HCT116 (cell line): ENCODE measurements at regions not wholly inside any gene's neighbourhood (a gene's known extent, or its start where the extent isn't known, plus 50 kb on each side); places are given as distances from the start of the nearest gene placed in this dataset.

ENCODE experiments used
- ATAC-seq: fragments of 200-7000 bp; cut with Tn5 transposase; 2 replicates; pipeline ENCODE4 v1.9.1; 2020; ENCODE audit warnings: mild to moderate bottlenecking, moderate library complexity
- BruUV-seq: library from RNA; stranded (reverse); fragments of 400-500 nt; replicated peaks from 2 replicates; lab custom pipeline; 2021; lab: Mats Ljungman, UMichigan
- CTCF ChIA-PET: fragments of 300-600 bp; sonication (Branson Sonifier 250); formaldehyde crosslinking; loops from one replicate; lab custom pipeline; 2021; ENCODE audit warnings: antibody characterized with exemption; lab: Charles Lee
- POLR2A ChIA-PET: fragments of 300-600, 350-600 bp; sonication (Branson Sonifier 250); formaldehyde crosslinking; loops from one replicate; lab custom pipeline; 2021; ENCODE audit warnings: antibody characterized with exemption; lab: Charles Lee
- RAD21 ChIA-PET, 2 experiments: fragments of 300-600 bp; sonication (Branson Sonifier 250); formaldehyde crosslinking; loops; one replicate each; lab custom pipeline; 2023; ENCODE audit warnings: low total read pairs in 2 of 2; ENCODE audit not compliant: uncharacterized antibody in 2 of 2, unreplicated experiment in 2 of 2, low non-redundant PET in 1 of 2; lab: Charles Lee
- DNase-seq: peaks from one replicate; pipeline ENCODE4 v3.0.0-alpha.2; 2010; ENCODE audit warnings: low read depth, low spot score
- H2AFZ ChIP-seq: fragments of 200-600 bp; shearing (Covaris generic), sonication (generic); 2 replicates; pipeline ENCODE4 v1.6.1; 2017; ENCODE audit warnings: low read depth, mixed run types, mixed read lengths, antibody characterized with exemption, low read length; ENCODE audit not compliant: poor library complexity, severe bottlenecking
- H3K27ac ChIP-seq: 2 replicates; pipeline ENCODE4 v1.5.1; 2012; ENCODE audit warnings: low read depth, low read length
- H3K27me3 ChIP-seq: fragments of 200-600 bp; sonication (generic); 2 replicates; pipeline ENCODE4 v1.6.1; 2016; ENCODE audit warnings: mixed run types, low read length, mixed read lengths; ENCODE audit not compliant: insufficient read depth
- H3K36me3 ChIP-seq, 2 experiments: fragments of 200-500 bp in 1 of 2; fragments of 200-600 bp in 1 of 2; sonication (Bioruptor generic) in 1 of 2; sonication (generic) in 1 of 2; 2 replicates each; pipeline versions ENCODE4 v1.5.1 to v1.6.1; 2014 to 2016; ENCODE audit warnings: low read length in 2 of 2, inconsistent platforms in 1 of 2, mixed read lengths in 1 of 2, mixed run types in 1 of 2; ENCODE audit not compliant: insufficient read depth in 2 of 2, control insufficient read depth in 1 of 2
- H3K4me1 ChIP-seq, 2 experiments: fragments of 200-600 bp in 1 of 2; sonication (generic) in 1 of 2; 2 replicates each; pipeline versions ENCODE4 v1.5.1 to v1.6.1; 2012 to 2017; ENCODE audit warnings: low read length in 2 of 2, inconsistent platforms in 1 of 2, mild to moderate bottlenecking in 1 of 2, mixed read lengths in 1 of 2, mixed run types in 1 of 2, moderate library complexity in 1 of 2; ENCODE audit not compliant: insufficient read depth in 2 of 2, control insufficient read depth in 1 of 2
- H3K4me2 ChIP-seq: fragments of 200-600 bp; sonication (generic); 2 replicates; pipeline ENCODE4 v1.6.1; 2017; ENCODE audit warnings: mixed run types, low read length, mixed read lengths
- H3K4me3 ChIP-seq, 2 experiments: fragments of 200-600 bp in 1 of 2; sonication (generic) in 1 of 2; replicated peaks in 1 of 2; 2 replicates each; pipeline ENCODE4 v1.5.1; 2011 to 2016; ENCODE audit warnings: low read length in 2 of 2, control low read depth in 1 of 2, low read depth in 1 of 2, mild to moderate bottlenecking in 1 of 2, mixed read lengths in 1 of 2, mixed run types in 1 of 2
- H3K79me2 ChIP-seq: fragments of 200-600 bp; sonication (generic); 2 replicates; pipeline ENCODE4 v1.6.1; 2017; ENCODE audit warnings: mild to moderate bottlenecking, mixed run types, low read length, moderate library complexity, mixed read lengths; ENCODE audit not compliant: insufficient read depth
- H3K9ac ChIP-seq: fragments of 200-600 bp; sonication (generic); 2 replicates; pipeline ENCODE4 v1.6.1; 2016; ENCODE audit warnings: low read length, mixed read lengths
- H3K9me2 ChIP-seq: fragments of 200-600 bp; sonication (generic), shearing (Covaris generic); 2 replicates; pipeline ENCODE4 v1.6.1; 2017; ENCODE audit warnings: mixed run types, mild to moderate bottlenecking, moderate library complexity; ENCODE audit not compliant: insufficient read depth
- H3K9me3 ChIP-seq, 2 experiments: fragments of 200-500 bp in 1 of 2; fragments of 200-600 bp in 1 of 2; sonication (Bioruptor generic) in 1 of 2; sonication (generic) in 1 of 2; 2 replicates each; pipeline ENCODE4 v1.6.1; 2014 to 2017; ENCODE audit warnings: low read length in 2 of 2, mixed read lengths in 2 of 2, inconsistent platforms in 1 of 2, low read depth in 1 of 2, mild to moderate bottlenecking in 1 of 2, mixed run types in 1 of 2, moderate library complexity in 1 of 2; ENCODE audit not compliant: control insufficient read depth in 1 of 2, insufficient read depth in 1 of 2
- H4K20me1 ChIP-seq: fragments of 200-600 bp; sonication (generic), shearing (Covaris generic); 2 replicates; pipeline ENCODE4 v1.6.1; 2017; ENCODE audit warnings: mixed run types, mild to moderate bottlenecking, moderate library complexity; ENCODE audit not compliant: insufficient read depth
- ATF3 ChIP-seq: IDR thresholded peaks from 2 replicates; pipeline ENCODE4 v1.6.1; 2012
- CTCF ChIP-seq, 3 experiments: fragments of 200-600 bp in 1 of 3; sonication (generic) in 1 of 3; IDR thresholded peaks in 2 of 3; conservative IDR thresholded peaks in 1 of 3; 2 replicates each; pipeline ENCODE4 v1.5.1; 2012 to 2017; ENCODE audit warnings: low read depth in 2 of 3, low read length in 2 of 3, antibody characterized with exemption in 1 of 3, borderline replicate concordance in 1 of 3, control low read depth in 1 of 3, mild to moderate bottlenecking in 1 of 3, mixed read lengths in 1 of 3, mixed run types in 1 of 3, moderate library complexity in 1 of 3; ENCODE audit not compliant: insufficient read depth in 1 of 3
- ELF1 ChIP-seq: IDR thresholded peaks from 2 replicates; pipeline ENCODE4 v1.6.1; 2012; ENCODE audit warnings: low read depth, borderline replicate concordance
- EZH2 ChIP-seq: fragments of 200-600 bp; sonication (generic); IDR thresholded peaks from 2 replicates; pipeline ENCODE4 v1.6.1; 2017; ENCODE audit warnings: antibody characterized with exemption, mixed run types
- EZH2phosphoT487 ChIP-seq: fragments of 200-600 bp; IDR thresholded peaks from 2 replicates; pipeline ENCODE4 v1.6.1; 2018; ENCODE audit warnings: antibody characterized with exemption, borderline replicate concordance
- FOSL1 ChIP-seq: IDR thresholded peaks from 2 replicates; pipeline ENCODE4 v1.6.1; 2012; ENCODE audit warnings: low read depth
- MAX ChIP-seq: IDR thresholded peaks from 2 replicates; pipeline ENCODE4 v1.6.1; 2012
- POLR2A ChIP-seq: IDR thresholded peaks from 2 replicates; pipeline ENCODE4 v1.7.0; 2011; ENCODE audit warnings: borderline replicate concordance; ENCODE audit not compliant: insufficient read depth, insufficient read length; ENCODE audit errors: extremely low read depth
- RAD21 ChIP-seq: IDR thresholded peaks from 2 replicates; pipeline ENCODE4 v1.6.1; 2012; ENCODE audit warnings: low read depth, mild to moderate bottlenecking
- SIN3A ChIP-seq: IDR thresholded peaks from 2 replicates; pipeline ENCODE4 v1.6.1; 2012; ENCODE audit warnings: low read depth
- TCF7L2 ChIP-seq: IDR thresholded peaks from 2 replicates; pipeline ENCODE4 v1.7.0; 2011; ENCODE audit warnings: borderline replicate concordance, inconsistent platforms; ENCODE audit not compliant: insufficient read depth, insufficient read length; ENCODE audit errors: extremely low read depth
- YY1 ChIP-seq: IDR thresholded peaks from 2 replicates; pipeline ENCODE4 v1.6.1; 2011; ENCODE audit warnings: low read length, low read depth, moderate library complexity, mild to moderate bottlenecking; ENCODE audit not compliant: insufficient replicate concordance; ENCODE audit errors: extremely low read depth
- ZBTB33 ChIP-seq: IDR thresholded peaks from 2 replicates; pipeline ENCODE4 v1.6.1; 2011; ENCODE audit warnings: mild to moderate bottlenecking, low read length, moderate library complexity; ENCODE audit not compliant: insufficient replicate concordance; ENCODE audit errors: extremely low read depth
- ZNF274 ChIP-seq: fragments of 200-500 bp; sonication (Bioruptor generic); IDR thresholded peaks from 2 replicates; pipeline ENCODE4 v1.6.1; 2014; ENCODE audit warnings: mild to moderate bottlenecking, low read depth, low read length, inconsistent platforms
- intact Hi-C: fragments of 100-400 bp; cut with micrococcal nuclease; formaldehyde crosslinking; loops from 2 replicates; pipeline ENCODE4 v1.10.0; 2022

GRCh38 chr4:61036071-61036684, 163.9 kb upstream of the ADGRL3 start:
- H3K9ac ChIP-seq: no peak overlapping the region
- H3K9me3 ChIP-seq: peaks cover 2 to 19% of the 10 kb centered on the region in 2 experiments; a peak in 2 of 4 replicates
- H4K20me1 ChIP-seq: no peaks in the 10 kb centered on the region
- H3K36me3 ChIP-seq: no peaks in the 10 kb centered on the region
- BruUV-seq: no TSS peak
- TF ChIP-seq YY1 (no peak), POLR2A (no peak), ELF1 (no peak)
- TF ChIP-seq, all 23 proteins: peak for 0
- Histone ChIP-seq H3K9me2 (no peaks in the 10 kb centered on the region), H3K4me2 (no peak overlapping the region), H3K4me3 (no peak overlapping the region), H3K79me2 (no peaks in the 10 kb centered on the region), H3K27ac (no peak overlapping the region), H2AFZ (no peak overlapping the region), H3K4me1 (no peaks in the 10 kb centered on the region), H3K27me3 (no peaks in the 10 kb centered on the region)
- ChIA-PET CTCF (no interaction called here), RAD21 (no interaction called here), POLR2A (no interaction called here)
- DNase-seq (no peak), ATAC-seq (no peak)
- intact Hi-C loops: no loop called here

GRCh38 chr4:61041527-61041926, 158.6 kb upstream of the ADGRL3 start:
- Histone ChIP-seq H3K9ac (no peak overlapping the region), H3K9me2 (no peaks in the 10 kb centered on the region), H3K27ac (no peak overlapping the region), H3K9me3 (peaks cover 5 to 13% of the 10 kb centered on the region in 2 experiments; a peak in 2 of 4 replicates), H3K4me2 (no peak overlapping the region), H3K4me3 (no peak overlapping the region), H4K20me1 (no peaks in the 10 kb centered on the region), H3K36me3 (no peaks in the 10 kb centered on the region), H2AFZ (no peak overlapping the region), H3K27me3 (no peaks in the 10 kb centered on the region), H3K4me1 (no peaks in the 10 kb centered on the region), H3K79me2 (no peaks in the 10 kb centered on the region)
- intact Hi-C loops: no loop called here
- POLR2A ChIA-PET: no interaction called here
- no peak for DNase-seq
- no peak for ATAC-seq
- CTCF ChIA-PET: no interaction called here
- BruUV-seq: no TSS peak
- RAD21 ChIA-PET: no interaction called here
- TF ChIP-seq ELF1 (no peak), ATF3 (no peak), POLR2A (no peak), CTCF (IDR thresholded peaks at IDR 0.05 in 2 of 3, conservative IDR thresholded peaks at IDR 0.05 in 1 of 3; ENCODE audit: borderline replicate concordance in 1 of 3, insufficient read depth in 1 of 3, low read depth in 2 of 3, low read length in 2 of 3) (no peak), EZH2phosphoT487 (no peak), ZNF274 (no peak), ZBTB33 (no peak), RAD21 (no peak), MAX (no peak), TCF7L2 (no peak), FOSL1 (no peak), SIN3A (no peak), EZH2 (no peak)
